ENCODE measurements at regions not wholly inside any gene's neighbourhood (a gene's known extent, or its start where the extent isn't known, plus 50 kb on each side); places are given as distances from the start of the nearest gene placed in this dataset.

- WGBS (ENCODE audit: insufficient coverage, low coverage, missing lambda C conversion rate) = 0% methylated on average over 4 of the region's 4 CpGs
- FAIRE-seq (no peak), DNase-seq (ENCODE audit: extremely low read depth in 1 of 4, low spot score in 3 of 4) (no peak), ATAC-seq (no peak)
- Histone ChIP-seq H3K27ac (ENCODE audit: extremely low read depth, low read depth, low read length) (no peak overlapping the region), H3K9me3 (replicated peaks; ENCODE audit: control insufficient read depth, insufficient read depth, low read depth, low read length) (no peaks in the 10 kb centered on the region), H4K20me1 (replicated peaks; ENCODE audit: control insufficient read depth, insufficient read depth, low read length) (no peaks in the 10 kb centered on the region), H3K4me2 (ENCODE audit: insufficient read depth, low read length) (no peak overlapping the region), H3K9ac (ENCODE audit: insufficient read depth in 1 of 2, low read depth in 2 of 2, low read length in 2 of 2) (no peak overlapping the region), H3K9me1 (ENCODE audit: control insufficient read depth, insufficient read depth, low read length) (no peaks in the 10 kb centered on the region), H3K4me1 (replicated peaks in 1 of 2; ENCODE audit: control insufficient read depth in 2 of 2, insufficient read depth in 2 of 2, low read length in 2 of 2) (no peaks in the 10 kb centered on the region), H3K27me3 (ENCODE audit: control insufficient read depth in 2 of 2, insufficient read depth in 2 of 2, low read length in 2 of 2) (0 out of 5 replicates have a peak, but pooled peaks cover 0 to 7% of the 10 kb centered on the region in 2 experiments), H3K36me3 (ENCODE audit: control insufficient read depth, insufficient read depth, low read length) (no peaks in the 10 kb centered on the region), H3K4me3 (no peak overlapping the region), H2AFZ (ENCODE audit: low read depth, low read length) (no peak overlapping the region), H3K79me2 (ENCODE audit: control insufficient read depth, insufficient read depth, low read length) (no peaks in the 10 kb centered on the region)
- intact Hi-C loops (cut with micrococcal nuclease) (no loop called here), in situ Hi-C loops (cut with MboI) (no loop called here)
- BruUV-seq (replicated peaks) = no TSS peak
- ChIA-PET CTCF (ENCODE audit: low intra/inter-chr PET ratio) (no interaction called here), POLR2A (no interaction called here)
- TF ChIP-seq BDP1 (IDR thresholded peaks at IDR 0.05; ENCODE audit: insufficient read depth, insufficient read length) (no peak), GMEB1 (CRISPR knock-in tag; IDR thresholded peaks at IDR 0.05) (no peak), FOXJ3 (CRISPR knock-in tag; IDR thresholded peaks at IDR 0.05) (no peak), POLR3A (IDR thresholded peaks at IDR 0.05; ENCODE audit: borderline replicate concordance, extremely low read depth, insufficient read depth, insufficient read length) (no peak), ESRRA (IDR thresholded peaks at IDR 0.05; ENCODE audit: borderline replicate concordance, low read depth) (no peak), DIDO1 (tag; IDR thresholded peaks at IDR 0.05; ENCODE audit: low read depth) (no peak), ZNF354B (CRISPR knock-in tag; IDR thresholded peaks at IDR 0.05) (no peak), POLR2B (IDR thresholded peaks at IDR 0.05; ENCODE audit: low read depth, partially characterized antibody) (no peak), XRCC4 (IDR thresholded peaks at IDR 0.05; ENCODE audit: extremely low read depth, insufficient read depth, insufficient read length) (no peak), ZNF507 (tag; conservative IDR thresholded peaks at IDR 0.05) (no peak), TCF7L2 (IDR thresholded peaks at IDR 0.05; ENCODE audit: low read depth, low read length) (no peak), SPI1 (IDR thresholded peaks at IDR 0.05; ENCODE audit: borderline replicate concordance, low read depth, low read length) (no peak), ZNF586 (CRISPR knock-in tag; conservative IDR thresholded peaks at IDR 0.05) (no peak), TARDBP (IDR thresholded peaks at IDR 0.05) (no peak), MYBL2 (IDR thresholded peaks at IDR 0.05; ENCODE audit: low read depth) (no peak), MYBL2 (CRISPR knock-in tag; IDR thresholded peaks at IDR 0.05; ENCODE audit: borderline replicate concordance) (no peak), EP300 (IDR thresholded peaks at IDR 0.05; ENCODE audit: low read length) (no peak)
These were observed 105.0 kb upstream of the SYT6 start for GRCh38 chr1:114258633-114259032.

Data from K562 (cell line).